ENCODE measurements at regions not wholly inside any gene's neighbourhood (a gene's known extent, or its start where the extent isn't known, plus 50 kb on each side); places are given as distances from the start of the nearest gene placed in this dataset.

- TF ChIP-seq CTCF (conservative IDR thresholded peaks at IDR 0.05 in 1 of 2, IDR thresholded peaks at IDR 0.05 in 1 of 2; ENCODE audit: low read depth in 1 of 2, low read length in 2 of 2): no peak
- TF ChIP-seq EZH2 (IDR thresholded peaks at IDR 0.05; ENCODE audit: low read length, missing control alignments): no peak
Measured at GRCh38 chr3:86229086-86229774, 761.7 kb downstream of the VGLL3 start.
